Neural cell (in vitro differentiated cells): ENCODE measurements at regions not wholly inside any gene's neighbourhood (a gene's known extent, or its start where the extent isn't known, plus 50 kb on each side); places are given as distances from the start of the nearest gene placed in this dataset.

ENCODE experiments used
- CTCF ChIP-seq: fragments of 450-650 bp; IDR thresholded peaks from 2 replicates; pipeline ENCODE4 v1.5.1; 2014; ENCODE audit warnings: antibody characterized with exemption, mild to moderate bottlenecking, moderate library complexity; ENCODE audit not compliant: poor library complexity, severe bottlenecking
- EP300 ChIP-seq: fragments of 450-650 bp; conservative IDR thresholded peaks from 2 replicates; pipeline ENCODE4 v1.6.1; 2014; ENCODE audit warnings: antibody characterized with exemption, mild to moderate bottlenecking, moderate library complexity; ENCODE audit not compliant: poor library complexity, severe bottlenecking
- EZH2 ChIP-seq: fragments of 200-600, 300-800 bp; shearing (Covaris generic), sonication (generic); IDR thresholded peaks from 2 replicates; pipeline ENCODE4 v1.6.1; 2014; ENCODE audit warnings: antibody characterized with exemption, low read length, borderline replicate concordance, mild to moderate bottlenecking; ENCODE audit not compliant: insufficient read depth, poor library complexity, severe bottlenecking
- POLR2AphosphoS5 ChIP-seq: IDR thresholded peaks from 2 replicates; pipeline ENCODE4 v1.6.1; 2012
- RAD21 ChIP-seq: fragments of 450-650 bp; conservative IDR thresholded peaks from 2 replicates; pipeline ENCODE4 v1.6.1; 2014; ENCODE audit warnings: antibody characterized with exemption, mild to moderate bottlenecking, moderate library complexity
- REST ChIP-seq: IDR thresholded peaks from 2 replicates; pipeline ENCODE4 v1.6.1; 2012; ENCODE audit warnings: borderline replicate concordance
- TAF1 ChIP-seq: IDR thresholded peaks from 2 replicates; pipeline ENCODE4 v1.6.1; 2012; ENCODE audit warnings: low read depth

GRCh38 chr5:155746367-155747038 lies 580.5 kb upstream of the SGCD start:
- TF ChIP-seq CTCF (no peak), POLR2AphosphoS5 (no peak), RAD21 (no peak), EP300 (no peak), EZH2 (no peak), TAF1 (no peak), REST (no peak)
